Mesenchymal stem cell (in vitro differentiated cells and primary cell): ENCODE measurements at regions not wholly inside any gene's neighbourhood (a gene's known extent, or its start where the extent isn't known, plus 50 kb on each side); places are given as distances from the start of the nearest gene placed in this dataset.

ENCODE experiments used
- DNase-seq: peaks from one replicate; pipeline ENCODE4 v3.0.0-alpha.2; 2013
- H2AFZ ChIP-seq: one replicate; pipeline ENCODE4 v1.6.1; 2013; ENCODE audit warnings: low read depth, mild to moderate bottlenecking, control low read depth, inconsistent platforms, low read length, moderate library complexity
- H2AK5ac ChIP-seq: 2 replicates; pipeline ENCODE4 v1.6.1; 2013; ENCODE audit warnings: low read length, moderate library complexity, mild to moderate bottlenecking, inconsistent platforms; ENCODE audit not compliant: severe bottlenecking
- H2BK120ac ChIP-seq: one replicate; pipeline ENCODE4 v1.6.1; 2013; ENCODE audit warnings: low read depth, mild to moderate bottlenecking, inconsistent platforms, low read length, moderate library complexity
- H2BK12ac ChIP-seq, 2 experiments: one replicate each; pipeline ENCODE4 v1.6.1; 2013; ENCODE audit warnings: inconsistent platforms in 2 of 2, low read length in 2 of 2, mild to moderate bottlenecking in 2 of 2, moderate library complexity in 2 of 2, control low read depth in 1 of 2
- H2BK15ac ChIP-seq: one replicate; pipeline ENCODE4 v1.6.1; 2013; ENCODE audit warnings: mild to moderate bottlenecking, low read depth, inconsistent platforms; ENCODE audit not compliant: poor library complexity, severe bottlenecking
- H2BK5ac ChIP-seq: 2 replicates; pipeline ENCODE4 v1.6.1; 2013; ENCODE audit warnings: low read depth, mild to moderate bottlenecking, low read length, control low read depth, inconsistent platforms; ENCODE audit not compliant: poor library complexity, severe bottlenecking
- H3K14ac ChIP-seq, 2 experiments: one replicate each; pipeline ENCODE4 v1.6.1; 2013; ENCODE audit warnings: inconsistent platforms in 2 of 2, low read length in 2 of 2, control low read depth in 1 of 2, mild to moderate bottlenecking in 1 of 2, moderate library complexity in 1 of 2
- H3K18ac ChIP-seq, 2 experiments: one replicate each; pipeline ENCODE4 v1.6.1; 2013; ENCODE audit warnings: inconsistent platforms in 2 of 2, low read length in 2 of 2, control low read depth in 1 of 2, low read depth in 1 of 2, mild to moderate bottlenecking in 1 of 2
- H3K23ac ChIP-seq, 2 experiments: one replicate each; pipeline ENCODE4 v1.6.1; 2013; ENCODE audit warnings: inconsistent platforms in 2 of 2, low read length in 2 of 2, mild to moderate bottlenecking in 2 of 2, moderate library complexity in 2 of 2, control low read depth in 1 of 2
- H3K27ac ChIP-seq: 2 replicates; pipeline ENCODE4 v1.5.1; 2013; ENCODE audit warnings: mild to moderate bottlenecking, moderate library complexity, low read length, control low read depth, inconsistent platforms; ENCODE audit not compliant: poor library complexity, severe bottlenecking
- H3K27me3 ChIP-seq, 2 experiments: 2 replicates each; pipeline versions ENCODE4 v1.6.1 to v1.7.0; 2013; ENCODE audit warnings: low read length in 2 of 2, mild to moderate bottlenecking in 2 of 2, moderate library complexity in 2 of 2, control low read depth in 1 of 2, inconsistent platforms in 1 of 2; ENCODE audit not compliant: control insufficient read depth in 1 of 2, insufficient read depth in 1 of 2
- H3K36me3 ChIP-seq, 2 experiments: 2 replicates each; pipeline versions ENCODE4 v1.6.1 to v1.7.0; 2013; ENCODE audit warnings: low read length in 2 of 2, control low read depth in 1 of 2, inconsistent platforms in 1 of 2, low read depth in 1 of 2, mild to moderate bottlenecking in 1 of 2; ENCODE audit not compliant: insufficient read depth in 2 of 2, control insufficient read depth in 1 of 2
- H3K4ac ChIP-seq, 2 experiments: one replicate each; pipeline ENCODE4 v1.6.1; 2013; ENCODE audit warnings: inconsistent platforms in 2 of 2, low read length in 2 of 2, mild to moderate bottlenecking in 2 of 2, moderate library complexity in 2 of 2, control low read depth in 1 of 2, low read depth in 1 of 2
- H3K4me1 ChIP-seq: 2 replicates; pipeline ENCODE4 v1.6.1; 2013; ENCODE audit warnings: low read depth, low read length, control low read depth; ENCODE audit not compliant: control insufficient read depth, insufficient read depth
- H3K4me2 ChIP-seq: 2 replicates; pipeline ENCODE4 v1.6.1; 2013; ENCODE audit warnings: low read length, mild to moderate bottlenecking, inconsistent platforms; ENCODE audit not compliant: poor library complexity, severe bottlenecking
- H3K4me3 ChIP-seq, 2 experiments: 2 replicates each; pipeline versions ENCODE4 v1.5.1 to v1.7.0; 2013; ENCODE audit warnings: low read length in 2 of 2, mild to moderate bottlenecking in 2 of 2, control low read depth in 1 of 2, low read depth in 1 of 2; ENCODE audit not compliant: insufficient read depth in 1 of 2
- H3K79me1 ChIP-seq: replicated peaks from 2 replicates; pipeline ENCODE4 v1.6.1; 2013; ENCODE audit warnings: mild to moderate bottlenecking, control low read depth, low read length, inconsistent platforms; ENCODE audit not compliant: poor library complexity, severe bottlenecking
- H3K9ac ChIP-seq: 2 replicates; pipeline ENCODE4 v1.7.0; 2013; ENCODE audit warnings: mild to moderate bottlenecking, low read length, moderate library complexity
- H3K9me3 ChIP-seq: 2 replicates; pipeline ENCODE4 v1.7.0; 2013; ENCODE audit warnings: mild to moderate bottlenecking, low read length; ENCODE audit not compliant: control insufficient read depth
- H4K8ac ChIP-seq: one replicate; pipeline ENCODE4 v1.6.1; 2013; ENCODE audit warnings: inconsistent platforms, mild to moderate bottlenecking, low read length, moderate library complexity
- H4K91ac ChIP-seq: one replicate; pipeline ENCODE4 v1.6.1; 2013; ENCODE audit warnings: mild to moderate bottlenecking, low read length, inconsistent platforms
- WGBS: methylation state at CpG from one replicate; pipeline ENCODE4 v1.1.7; 2013; ENCODE audit warnings: mixed read lengths; 5-methylcytosine and 5-hydroxymethylcytosine counted together

DNA sequence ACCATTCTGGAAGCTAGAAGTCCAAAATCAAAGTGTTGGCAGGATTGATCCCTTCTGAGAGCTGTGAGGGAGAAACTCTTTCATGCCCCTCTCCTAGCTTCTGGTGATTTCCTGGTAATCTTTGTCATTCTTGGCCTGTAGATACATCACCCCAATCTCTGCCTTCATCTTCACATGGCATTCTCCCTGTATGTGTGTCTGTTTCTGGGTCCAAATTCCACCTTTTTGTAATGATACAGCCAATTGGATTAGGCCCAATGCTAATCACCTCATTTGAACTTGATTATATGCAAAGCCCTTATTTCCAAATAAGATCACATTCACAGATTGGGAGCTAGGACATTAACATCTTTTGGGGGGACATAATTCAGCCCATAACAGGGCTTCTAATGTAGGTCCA is 76.9 kb upstream of the MBIP start:
- Histone ChIP-seq H3K27ac (no peak overlapping the region), H4K8ac (no peak overlapping the region), H3K4me2 (no peak overlapping the region), H3K4ac (no peak overlapping the region), H3K4me1 (no peaks in the 10 kb centered on the region), H3K27me3 (peaks cover 0 to 1% of the 10 kb centered on the region in 2 experiments), H4K91ac (no peak overlapping the region), H3K23ac (no peak overlapping the region), H3K4me3 (no peak overlapping the region), H3K36me3 (no peaks in the 10 kb centered on the region), H3K79me1 (no peaks in the 10 kb centered on the region), H2AFZ (no peak overlapping the region), H2BK12ac (no peak overlapping the region), H3K14ac (no peak overlapping the region), H3K9ac (no peak overlapping the region), H2AK5ac (no peak overlapping the region), H2BK120ac (no peak overlapping the region), H3K18ac (no peak overlapping the region), H2BK15ac (no peak overlapping the region), H3K9me3 (peaks cover 12% of the 10 kb centered on the region), H2BK5ac (no peak overlapping the region)
- DNase-seq, result no peak

DNA sequence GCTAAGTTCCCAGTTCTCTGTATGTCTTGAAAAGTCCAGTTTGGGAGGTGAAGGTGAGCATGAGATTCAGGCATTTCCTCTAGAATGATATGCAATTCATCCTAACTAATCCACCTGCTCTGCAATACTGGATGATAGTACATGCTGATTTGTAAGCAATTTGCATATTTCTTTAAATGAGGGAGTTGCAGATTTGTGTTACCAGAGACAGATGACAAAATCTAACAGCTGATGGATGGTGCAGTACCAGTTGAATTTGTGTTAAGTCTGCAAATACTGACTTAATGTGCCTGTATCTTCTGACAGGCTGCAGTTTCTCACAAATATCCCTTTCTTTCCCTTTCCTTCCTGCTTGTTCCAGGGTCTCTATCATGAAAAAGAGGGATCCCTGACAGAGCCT is 76.4 kb upstream of the MBIP start:
- Histone ChIP-seq H3K27me3 (no peaks in the 10 kb centered on the region), H4K91ac (no peak overlapping the region), H2BK120ac (no peak overlapping the region), H3K23ac (no peak overlapping the region), H3K4me2 (no peak overlapping the region), H3K9me3 (peaks cover 12% of the 10 kb centered on the region), H4K8ac (no peak overlapping the region), H2BK5ac (no peak overlapping the region), H3K4ac (no peak overlapping the region), H2AFZ (no peak overlapping the region), H3K79me1 (no peaks in the 10 kb centered on the region), H3K4me1 (no peaks in the 10 kb centered on the region), H3K9ac (no peak overlapping the region), H3K4me3 (no peak overlapping the region), H3K36me3 (no peaks in the 10 kb centered on the region), H3K18ac (no peak overlapping the region), H2BK15ac (no peak overlapping the region), H3K14ac (no peak overlapping the region), H2BK12ac (no peak overlapping the region), H3K27ac (no peak overlapping the region), H2AK5ac (no peak overlapping the region)
- DNase-seq, result no peak

DNA sequence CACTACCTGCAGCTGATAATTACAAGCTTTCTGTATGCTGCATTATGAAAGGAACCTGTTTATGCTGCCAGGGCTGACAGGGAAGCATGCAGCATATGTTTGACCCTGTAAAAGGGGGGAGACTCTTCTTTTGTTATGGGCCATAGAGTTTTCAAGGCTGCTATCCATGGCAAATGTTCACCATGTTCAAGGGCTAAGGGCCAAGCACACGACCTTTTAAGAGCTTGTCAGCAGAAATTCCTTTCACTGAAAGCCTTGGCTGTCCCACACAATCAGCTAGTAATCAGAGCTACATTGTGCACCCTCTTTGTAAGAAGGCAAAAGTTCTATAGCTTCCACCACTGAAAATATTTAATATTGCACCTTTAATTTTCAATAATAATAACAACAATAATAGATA is 74.2 kb upstream of the MBIP start:
- WGBS, result 21% methylated on average over 1 of the region's 1 CpG
- H2BK120ac ChIP-seq, result no peak overlapping the region
- no peak overlapping the region for H3K9ac ChIP-seq

DNA sequence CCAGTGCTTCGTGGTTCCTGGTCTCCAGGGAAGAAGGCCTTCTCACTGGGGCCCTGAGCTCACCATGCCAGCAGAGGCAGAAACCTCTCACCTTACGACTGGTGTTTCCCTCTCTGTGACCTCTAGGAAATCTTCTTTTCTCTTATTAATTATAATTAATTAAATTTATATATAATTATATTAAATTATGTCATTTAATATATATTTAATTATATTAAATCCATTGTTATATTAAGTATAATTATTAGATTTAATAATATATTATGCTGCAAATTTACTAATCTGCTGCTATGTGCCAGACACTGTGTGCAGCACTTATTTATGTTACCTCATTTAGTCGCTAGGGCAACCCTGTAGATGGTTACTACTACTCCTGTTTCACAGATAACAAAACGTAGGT is 70.3 kb upstream of the MBIP start:
- no peak overlapping the region for H3K23ac ChIP-seq
- no peak overlapping the region for H3K9ac ChIP-seq
- H3K18ac ChIP-seq, result no peak overlapping the region
- no peak overlapping the region for H3K14ac ChIP-seq
- H3K36me3 ChIP-seq, result no peaks in the 10 kb centered on the region
- H2AK5ac ChIP-seq, result no peak overlapping the region
- no peak overlapping the region for H2BK12ac ChIP-seq
- H3K79me1 ChIP-seq, result no peaks in the 10 kb centered on the region
- 42% methylated on average over 2 of the region's 4 CpGs for WGBS
- H2BK5ac ChIP-seq, result no peak overlapping the region
- no peaks in the 10 kb centered on the region for H3K4me1 ChIP-seq
- H4K91ac ChIP-seq, result no peak overlapping the region
- no peak overlapping the region for H3K4ac ChIP-seq
- H4K8ac ChIP-seq, result no peak overlapping the region
- H3K27ac ChIP-seq, result no peak overlapping the region
- no peaks in the 10 kb centered on the region for H3K9me3 ChIP-seq
- DNase-seq, result no peak
- no peak overlapping the region for H2AFZ ChIP-seq
- H3K4me3 ChIP-seq, result no peak overlapping the region
- no peak overlapping the region for H3K4me2 ChIP-seq
- H3K27me3 ChIP-seq, result peaks cover 4 to 5% of the 10 kb centered on the region in 2 experiments
- no peak overlapping the region for H2BK120ac ChIP-seq
- no peak overlapping the region for H2BK15ac ChIP-seq

More for the DNA sequence above, 74.2 kb upstream of the MBIP start:
- H3K4me1 ChIP-seq, result no peaks in the 10 kb centered on the region
- H2BK12ac ChIP-seq, result no peak overlapping the region
- H3K36me3 ChIP-seq, result no peaks in the 10 kb centered on the region
- no peak overlapping the region for H3K27ac ChIP-seq
- peaks cover 12% of the 10 kb centered on the region for H3K9me3 ChIP-seq
- no peak overlapping the region for H2BK5ac ChIP-seq
- no peak overlapping the region for H2AK5ac ChIP-seq
- H3K14ac ChIP-seq, result no peak overlapping the region
- no peak overlapping the region for H3K4ac ChIP-seq
- no peak overlapping the region for H4K91ac ChIP-seq
- no peak overlapping the region for H2AFZ ChIP-seq
- H3K23ac ChIP-seq, result no peak overlapping the region
- H3K27me3 ChIP-seq, result peaks cover 3 to 5% of the 10 kb centered on the region in 2 experiments
- no peak overlapping the region for H2BK15ac ChIP-seq
- no peak overlapping the region for H3K4me2 ChIP-seq
- no peaks in the 10 kb centered on the region for H3K79me1 ChIP-seq
- no peak for DNase-seq
- no peak overlapping the region for H4K8ac ChIP-seq
- no peak overlapping the region for H3K4me3 ChIP-seq
- H3K18ac ChIP-seq, result no peak overlapping the region
